B cell (primary cell): ENCODE measurements at regions not wholly inside any gene's neighbourhood (a gene's known extent, or its start where the extent isn't known, plus 50 kb on each side); places are given as distances from the start of the nearest gene placed in this dataset.

Source experiments
- ATAC-seq: fragments of 200-7000 bp; cut with Tn5 transposase; one replicate; pipeline ENCODE4 v1.10.0; 2021; ENCODE audit warnings: low read depth, mild to moderate bottlenecking, moderate number of reproducible peaks, moderate library complexity
- CTCF ChIA-PET: fragments of 350-600 bp; sonication (Branson Sonifier 250); formaldehyde crosslinking; loops from one replicate; lab custom pipeline; 2021; ENCODE audit warnings: antibody characterized with exemption, inconsistent platforms; lab: Charles Lee
- POLR2A ChIA-PET: fragments of 350-600 bp; sonication (Branson Sonifier 250); formaldehyde crosslinking; loops from one replicate; lab custom pipeline; 2021; ENCODE audit warnings: antibody characterized with exemption; lab: Charles Lee
- DNase-seq: peaks from one replicate; pipeline ENCODE4 v3.0.0; 2013
- H2AFZ ChIP-seq: 2 replicates; pipeline ENCODE4 v1.6.1; 2012; ENCODE audit warnings: mild to moderate bottlenecking, low read depth, low read length; ENCODE audit not compliant: insufficient read depth, poor library complexity, severe bottlenecking
- H3K27ac ChIP-seq, 2 donors: 1 replicate in 1 of 2; 2 replicates in 1 of 2; pipeline ENCODE4 v1.5.1; 2012 to 2013; ENCODE audit warnings: low read length in 2 of 2, mild to moderate bottlenecking in 2 of 2, moderate library complexity in 1 of 2
- H3K27me3 ChIP-seq, 4 experiments: fragments of 200-600 bp in 1 of 4; sonication (generic) in 1 of 4; replicated peaks in 1 of 4; 1 replicate in 2 of 4; 2 replicates in 2 of 4; pipeline versions ENCODE4 v1.6.1 to v1.7.0; 2013 to 2016; ENCODE audit warnings: low read length in 3 of 4, mild to moderate bottlenecking in 2 of 4, mixed read lengths in 1 of 4, moderate library complexity in 1 of 4; ENCODE audit not compliant: insufficient read depth in 4 of 4, control insufficient read depth in 3 of 4; ENCODE audit errors: control extremely low read depth in 1 of 4
- H3K36me3 ChIP-seq, 2 experiments: replicated peaks in 1 of 2; 1 replicate in 1 of 2; 2 replicates in 1 of 2; pipeline versions ENCODE4 v1.6.1 to v1.7.1; 2013; ENCODE audit warnings: low read length in 1 of 2; ENCODE audit not compliant: insufficient read depth in 2 of 2, control insufficient read depth in 1 of 2; ENCODE audit errors: control extremely low read depth in 1 of 2, extremely low read depth in 1 of 2
- H3K4me1 ChIP-seq, 2 donors: fragments of 200-600 bp in 1 of 2; sonication (generic) in 1 of 2; 1 replicate in 1 of 2; 2 replicates in 1 of 2; pipeline versions ENCODE4 v1.5.1 to v1.6.1; 2013 to 2017; ENCODE audit warnings: low read length in 2 of 2; ENCODE audit not compliant: control insufficient read depth in 2 of 2, insufficient read depth in 2 of 2
- H3K4me2 ChIP-seq: replicated peaks from 2 replicates; pipeline ENCODE3; 2012; ENCODE audit warnings: mild to moderate bottlenecking, low read depth, low read length; ENCODE audit not compliant: poor library complexity, severe bottlenecking
- H3K4me3 ChIP-seq, 5 experiments: fragments of 200-600 bp in 1 of 5; sonication (generic) in 1 of 5; 1 replicate in 3 of 5; 2 replicates in 2 of 5; pipeline versions ENCODE4 v1.5.1 to v1.7.0; 2011 to 2016; ENCODE audit warnings: low read length in 4 of 5, mild to moderate bottlenecking in 4 of 5, low read depth in 2 of 5, control low read depth in 1 of 5, moderate library complexity in 1 of 5; ENCODE audit not compliant: insufficient read depth in 1 of 5; ENCODE audit errors: control extremely low read depth in 1 of 5, extremely low read depth in 1 of 5
- H3K79me2 ChIP-seq: fragments of 200-600 bp; sonication (generic); one replicate; pipeline ENCODE4 v1.6.0; 2016; ENCODE audit warnings: low read length; ENCODE audit not compliant: control insufficient read depth, insufficient read depth
- H3K9ac ChIP-seq: fragments of 200-600 bp; sonication (generic); 2 replicates; pipeline ENCODE4 v1.6.1; 2017; ENCODE audit warnings: mild to moderate bottlenecking, low read length, moderate library complexity
- H3K9me3 ChIP-seq, 3 donors: one replicate each; pipeline versions ENCODE4 v1.6.1 to v1.7.1; 2013; ENCODE audit warnings: low read length in 2 of 3; ENCODE audit not compliant: control insufficient read depth in 2 of 3, insufficient read depth in 1 of 3; ENCODE audit errors: control extremely low read depth in 1 of 3
- H4K20me1 ChIP-seq: 2 replicates; pipeline ENCODE4 v1.6.0; 2012; ENCODE audit warnings: mild to moderate bottlenecking, low read length; ENCODE audit not compliant: insufficient read depth, control insufficient read depth, poor library complexity, severe bottlenecking
- H3K27ac Mint-ChIP-seq: one replicate; pipeline ENCODE4 v1.8.0; 2021; ENCODE audit warnings: mixed read lengths
- H3K27me3 Mint-ChIP-seq: one replicate; pipeline ENCODE4 v1.8.0; 2021; ENCODE audit warnings: mixed read lengths
- H3K4me1 Mint-ChIP-seq: one replicate; pipeline ENCODE4 v1.8.0; 2021; ENCODE audit warnings: mixed read lengths
- H3K4me3 Mint-ChIP-seq: one replicate; pipeline ENCODE4 v1.8.0; 2021; ENCODE audit warnings: mixed read lengths
- H3K9me3 Mint-ChIP-seq: one replicate; pipeline ENCODE4 v1.8.0; 2022; ENCODE audit warnings: mixed read lengths; ENCODE audit not compliant: insufficient read depth
- EZH2 ChIP-seq: IDR thresholded peaks from 2 replicates; pipeline ENCODE4 v1.6.1; 2012; ENCODE audit warnings: borderline replicate concordance, low read depth, mild to moderate bottlenecking, moderate library complexity, low read length; ENCODE audit not compliant: insufficient read depth, poor library complexity, severe bottlenecking
- WGBS: methylation state at CpG from one replicate; pipeline ENCODE4 v1.1.5; 2013; ENCODE audit warnings: missing lambda C conversion rate; ENCODE audit not compliant: insufficient coverage; 5-methylcytosine and 5-hydroxymethylcytosine counted together
- intact Hi-C: fragments of 100-400 bp; cut with micrococcal nuclease; formaldehyde crosslinking; loops from one replicate; pipeline ENCODE4 v1.10.0; 2022
- TF ChIP-seq, protein P1 (sequence below): fragments of 200-600 bp; IDR thresholded peaks from one replicate; pipeline ENCODE4 v1.8.0; 2022; ENCODE audit warnings: antibody characterized with exemption, mild to moderate bottlenecking

DNA sequence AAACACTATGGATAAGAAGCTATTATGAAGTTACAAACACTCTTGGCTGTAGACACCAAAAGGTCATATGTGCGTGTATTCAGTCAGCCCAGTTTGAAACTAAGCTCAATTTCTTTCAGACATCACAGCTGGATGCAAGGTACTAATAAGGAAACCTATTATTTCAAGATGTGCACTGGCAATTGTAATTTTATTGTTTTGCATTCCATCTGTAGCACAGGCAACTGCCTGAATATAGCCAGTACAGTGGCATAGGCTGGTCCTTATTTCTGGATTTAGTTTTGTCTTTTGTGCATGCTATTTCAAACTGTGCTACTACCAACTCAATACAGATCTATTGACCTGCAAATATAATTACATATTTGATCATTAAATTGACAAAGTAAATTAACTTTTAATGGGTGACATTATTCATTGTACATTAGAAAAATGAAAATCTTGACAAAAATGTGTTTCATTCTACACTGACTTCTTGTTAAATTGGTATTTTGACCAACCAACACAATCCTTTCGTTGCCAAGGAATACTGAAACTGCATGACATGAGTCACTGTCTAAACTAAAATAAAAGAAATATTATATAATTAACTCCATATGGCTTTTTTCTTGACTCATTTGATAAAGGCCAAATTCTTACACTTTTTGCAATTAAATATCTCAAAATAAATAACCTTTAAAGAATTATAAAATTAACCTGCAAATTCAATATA lies 594.3 kb upstream of the ADGRL3 start:
- Histone ChIP-seq H3K9ac (no peak overlapping the region), H3K4me1 (no peaks in the 10 kb centered on the region), H3K79me2 (no peaks in the 10 kb centered on the region), H3K4me3 (no peak overlapping the region), H4K20me1 (no peaks in the 10 kb centered on the region), H3K4me2 (no peak overlapping the region), H3K36me3 (no peaks in the 10 kb centered on the region), H3K27me3 (no peaks in the 10 kb centered on the region), H3K27ac (no peak overlapping the region), H2AFZ (no peak overlapping the region), H3K9me3 (peaks cover 0 to 8% (median 0%) of the 10 kb centered on the region in 3 donors)
- Mint-ChIP-seq H3K4me3 (no peak overlapping the region), H3K9me3 (peaks cover 4% of the 10 kb centered on the region), H3K4me1 (no peaks in the 10 kb centered on the region), H3K27ac (no peak overlapping the region), H3K27me3 (no peaks in the 10 kb centered on the region)
- intact Hi-C loops = no loop called here
- ChIA-PET POLR2A (no interaction called here), CTCF (no interaction called here)
- DNase-seq = no peak
- TF ChIP-seq EZH2 = no peak
- TF ChIP-seq, protein P1, sequence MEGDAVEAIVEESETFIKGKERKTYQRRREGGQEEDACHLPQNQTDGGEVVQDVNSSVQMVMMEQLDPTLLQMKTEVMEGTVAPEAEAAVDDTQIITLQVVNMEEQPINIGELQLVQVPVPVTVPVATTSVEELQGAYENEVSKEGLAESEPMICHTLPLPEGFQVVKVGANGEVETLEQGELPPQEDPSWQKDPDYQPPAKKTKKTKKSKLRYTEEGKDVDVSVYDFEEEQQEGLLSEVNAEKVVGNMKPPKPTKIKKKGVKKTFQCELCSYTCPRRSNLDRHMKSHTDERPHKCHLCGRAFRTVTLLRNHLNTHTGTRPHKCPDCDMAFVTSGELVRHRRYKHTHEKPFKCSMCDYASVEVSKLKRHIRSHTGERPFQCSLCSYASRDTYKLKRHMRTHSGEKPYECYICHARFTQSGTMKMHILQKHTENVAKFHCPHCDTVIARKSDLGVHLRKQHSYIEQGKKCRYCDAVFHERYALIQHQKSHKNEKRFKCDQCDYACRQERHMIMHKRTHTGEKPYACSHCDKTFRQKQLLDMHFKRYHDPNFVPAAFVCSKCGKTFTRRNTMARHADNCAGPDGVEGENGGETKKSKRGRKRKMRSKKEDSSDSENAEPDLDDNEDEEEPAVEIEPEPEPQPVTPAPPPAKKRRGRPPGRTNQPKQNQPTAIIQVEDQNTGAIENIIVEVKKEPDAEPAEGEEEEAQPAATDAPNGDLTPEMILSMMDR = no peak
- ATAC-seq = no peak
- WGBS = no CpG with 5 or more reads among the region's 2 CpGs

DNA sequence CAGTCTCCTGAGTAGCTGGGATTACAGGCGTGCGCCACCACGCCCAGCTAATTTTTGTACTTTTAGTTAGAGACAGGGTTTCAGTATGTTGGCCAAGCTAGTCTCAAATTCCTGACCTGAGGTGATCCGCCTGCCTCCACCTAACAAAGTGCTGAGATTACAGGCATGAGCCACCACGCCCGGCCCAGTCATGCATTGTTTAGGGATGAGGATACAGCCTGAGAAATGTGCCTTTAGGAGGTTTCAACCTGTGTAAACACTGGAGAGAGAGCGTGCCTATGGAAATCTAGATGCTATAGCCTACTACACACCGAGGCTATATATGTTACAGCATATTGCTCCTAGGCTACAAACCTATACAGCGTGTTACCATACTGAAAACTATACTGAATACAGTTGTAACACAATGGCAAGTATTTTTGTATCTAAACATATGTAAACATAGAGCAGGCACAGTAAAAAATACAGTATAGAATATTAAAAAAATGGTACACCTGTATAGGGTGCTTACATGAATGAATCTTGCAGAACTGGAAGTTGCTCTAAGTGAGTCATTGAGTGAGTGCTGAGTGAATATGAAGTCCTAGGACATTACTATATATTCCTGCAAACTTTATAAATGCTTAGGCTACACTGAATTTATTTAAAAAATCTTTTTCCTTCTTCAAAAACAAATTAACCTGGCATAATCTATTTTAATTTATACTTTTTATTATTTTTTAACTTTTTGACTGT lies 588.2 kb upstream of the ADGRL3 start:
- H3K27me3 ChIP-seq = no peaks in the 10 kb centered on the region
- Mint-ChIP-seq H3K27me3 (no peaks in the 10 kb centered on the region), H3K4me1 (no peaks in the 10 kb centered on the region), H3K27ac (no peak overlapping the region), H3K9me3 (no peaks in the 10 kb centered on the region), H3K4me3 (no peak overlapping the region)
- no peak overlapping the region for H3K4me2 ChIP-seq
- no peaks in the 10 kb centered on the region for H4K20me1 ChIP-seq
- intact Hi-C loops = no loop called here
- CTCF ChIA-PET = no interaction called here
- no peak for ATAC-seq
- H3K27ac ChIP-seq = no peak overlapping the region
- no peak overlapping the region for H3K4me3 ChIP-seq
- H3K36me3 ChIP-seq = no peaks in the 10 kb centered on the region
- H3K9ac ChIP-seq = no peak overlapping the region
- no peak for DNase-seq
- no peaks in the 10 kb centered on the region for H3K4me1 ChIP-seq
- peaks cover 0 to 10% (median 1%) of the 10 kb centered on the region in 3 donors for H3K9me3 ChIP-seq
- H2AFZ ChIP-seq = no peak overlapping the region
- POLR2A ChIA-PET = no interaction called here
- no peaks in the 10 kb centered on the region for H3K79me2 ChIP-seq
- TF ChIP-seq, protein P1 = no peak
- no peak for TF ChIP-seq EZH2
- WGBS = 97% methylated on average over 6 of the region's 9 CpGs
